ENCODE measurements at regions not wholly inside any gene's neighbourhood (a gene's known extent, or its start where the extent isn't known, plus 50 kb on each side); places are given as distances from the start of the nearest gene placed in this dataset.

GRCh38 chr5:26009742-26010141 lies 1028.6 kb downstream of the CDH9 start:
- DNase-seq (ENCODE audit: low spot score) (no peak), ATAC-seq (no peak), FAIRE-seq (no peak)
- H3K27ac ChIP-seq (ENCODE audit: extremely low read length, insufficient read depth, low read length): no peak overlapping the region
- H3K9me3 ChIP-seq (ENCODE audit: low read length): peaks cover 10% of the 10 kb centered on the region
- H3K4me3 ChIP-seq (replicated peaks in 1 of 3; ENCODE audit: insufficient read depth in 1 of 3, low read depth in 2 of 3, low read length in 3 of 3): no peak overlapping the region
- no peak overlapping the region for H3K4me2 ChIP-seq (ENCODE audit: low read depth, low read length)
- no peak overlapping the region for H3K9ac ChIP-seq (ENCODE audit: insufficient read depth, low read depth, low read length)
- H4K20me1 ChIP-seq (ENCODE audit: insufficient read depth, low read length): no peaks in the 10 kb centered on the region
- no peaks in the 10 kb centered on the region for H3K36me3 ChIP-seq (replicated peaks in 1 of 2; ENCODE audit: control insufficient read depth in 1 of 2, insufficient read depth in 2 of 2, low read length in 2 of 2)
- no peaks in the 10 kb centered on the region for H3K4me1 ChIP-seq (ENCODE audit: insufficient read depth, low read length)
- ChIA-PET CTCF (ENCODE audit: low intra/inter-chr PET ratio, low total read pairs) (no interaction called here), POLR2A (no interaction called here)
- H2AFZ ChIP-seq (ENCODE audit: low read length): no peak overlapping the region
- TF ChIP-seq HMGA1 (CRISPR knock-in tag; conservative IDR thresholded peaks at IDR 0.05) (no peak), CBX1 (IDR thresholded peaks at IDR 0.05; ENCODE audit: low read depth) (no peak), STAG1 (CRISPR knock-in tag; IDR thresholded peaks at IDR 0.05) (peak; percentile 15; the same call in 1 of the 2 replicates), ZBTB4 (CRISPR knock-in tag; IDR thresholded peaks at IDR 0.05; ENCODE audit: borderline replicate concordance) (no peak), ZNF687 (CRISPR knock-in tag; IDR thresholded peaks at IDR 0.05) (no peak), MTF2 (CRISPR knock-in tag; IDR thresholded peaks at IDR 0.05; ENCODE audit: borderline replicate concordance) (no peak), CTCF (CRISPR knock-in tag; IDR thresholded peaks at IDR 0.05) (peak; percentile 24; the same call in 1 of the 2 replicates), JUN (CRISPR knock-in tag; IDR thresholded peaks at IDR 0.05) (no peak), NFYC (CRISPR knock-in tag; IDR thresholded peaks at IDR 0.05) (no peak), ZNF180 (CRISPR knock-in tag; IDR thresholded peaks at IDR 0.05; ENCODE audit: borderline replicate concordance, low read depth) (no peak)
- TF ChIP-seq, protein P1, sequence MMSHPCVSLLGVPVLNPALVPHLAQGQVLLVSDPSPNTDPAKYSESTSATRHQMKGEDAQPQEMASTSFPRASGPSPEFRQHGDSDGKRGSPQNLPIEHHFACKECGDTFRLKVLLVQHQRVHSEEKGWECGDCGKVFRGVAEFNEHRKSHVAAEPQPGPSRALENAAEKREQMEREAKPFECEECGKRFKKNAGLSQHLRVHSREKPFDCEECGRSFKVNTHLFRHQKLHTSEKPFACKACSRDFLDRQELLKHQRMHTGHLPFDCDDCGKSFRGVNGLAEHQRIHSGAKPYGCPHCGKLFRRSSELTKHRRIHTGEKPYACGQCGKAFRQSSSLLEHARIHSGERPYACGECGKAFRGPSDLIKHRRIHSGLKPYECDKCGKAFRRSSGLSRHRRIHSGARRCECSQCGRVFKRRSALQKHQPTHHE (CRISPR knock-in tag; IDR thresholded peaks at IDR 0.05; ENCODE audit: borderline replicate concordance): no peak
- in situ Hi-C loops (cut with HindIII; ENCODE audit: extremely low pct_ligation_motif_present, low pct_unique_long_range_greater_than_20kb) (no loop called here), intact Hi-C loops (cut with micrococcal nuclease; ENCODE audit: unreplicated experiment) (no loop called here)
- BruUV-seq (replicated peaks): no TSS peak
- no peaks in the 10 kb centered on the region for H3K27me3 ChIP-seq (ENCODE audit: control insufficient read depth in 1 of 2, insufficient read depth in 2 of 2, low read length in 2 of 2)
- H3K79me2 ChIP-seq (ENCODE audit: insufficient read depth, low read length): no peaks in the 10 kb centered on the region
- 0% methylated on average over 6 of the region's 6 CpGs for WGBS (ENCODE audit: low lambda C conversion rate)
